GM20000 (cell line): ENCODE measurements at regions not wholly inside any gene's neighbourhood (a gene's known extent, or its start where the extent isn't known, plus 50 kb on each side); places are given as distances from the start of the nearest gene placed in this dataset.

ENCODE experiments used
- DNase-seq: peaks from one replicate; pipeline ENCODE4 v3.0.0; 2012; ENCODE audit warnings: low spot score
- TF ChIP-seq, protein P1 (sequence below): IDR thresholded peaks from 2 replicates; pipeline ENCODE4 v1.5.1; 2012; ENCODE audit warnings: mild to moderate bottlenecking, control low read depth; ENCODE audit errors: extremely low read depth, missing control alignments

DNA sequence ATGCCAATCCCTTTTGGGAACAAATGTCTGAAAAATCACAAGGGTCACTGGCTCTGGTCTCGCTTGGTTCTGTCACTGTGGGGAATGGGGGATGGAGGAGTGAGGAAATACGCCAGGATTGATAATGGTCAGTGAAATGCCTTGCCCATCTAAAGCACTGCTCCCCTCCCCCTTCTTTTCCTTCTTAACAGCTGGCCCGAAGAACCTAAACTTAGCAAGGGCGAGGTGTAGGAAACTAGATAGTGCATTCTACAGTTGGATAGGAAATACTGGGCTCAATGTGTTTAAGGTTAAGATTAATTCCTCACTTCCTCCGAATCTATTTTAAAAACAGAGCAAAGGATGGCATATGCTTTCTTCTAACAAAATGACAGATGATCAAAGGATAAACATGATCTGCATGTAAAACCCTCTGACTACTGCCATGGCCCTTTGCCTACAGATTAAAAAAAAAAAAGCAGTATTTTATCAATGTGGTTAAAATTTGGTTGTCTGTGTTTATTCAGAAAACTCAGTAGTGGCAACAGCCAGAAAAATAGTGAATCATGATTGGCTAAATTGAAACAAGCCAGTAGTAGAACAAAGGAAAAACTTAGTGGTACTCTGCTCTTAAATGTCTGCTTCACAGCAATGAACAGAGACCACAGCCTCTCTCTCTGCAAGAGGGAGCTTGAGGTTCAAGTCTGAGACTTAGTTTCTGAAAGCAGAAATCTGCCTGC is 86.1 kb upstream of the VAV3 start:
- no peak for DNase-seq
- TF ChIP-seq, protein P1, sequence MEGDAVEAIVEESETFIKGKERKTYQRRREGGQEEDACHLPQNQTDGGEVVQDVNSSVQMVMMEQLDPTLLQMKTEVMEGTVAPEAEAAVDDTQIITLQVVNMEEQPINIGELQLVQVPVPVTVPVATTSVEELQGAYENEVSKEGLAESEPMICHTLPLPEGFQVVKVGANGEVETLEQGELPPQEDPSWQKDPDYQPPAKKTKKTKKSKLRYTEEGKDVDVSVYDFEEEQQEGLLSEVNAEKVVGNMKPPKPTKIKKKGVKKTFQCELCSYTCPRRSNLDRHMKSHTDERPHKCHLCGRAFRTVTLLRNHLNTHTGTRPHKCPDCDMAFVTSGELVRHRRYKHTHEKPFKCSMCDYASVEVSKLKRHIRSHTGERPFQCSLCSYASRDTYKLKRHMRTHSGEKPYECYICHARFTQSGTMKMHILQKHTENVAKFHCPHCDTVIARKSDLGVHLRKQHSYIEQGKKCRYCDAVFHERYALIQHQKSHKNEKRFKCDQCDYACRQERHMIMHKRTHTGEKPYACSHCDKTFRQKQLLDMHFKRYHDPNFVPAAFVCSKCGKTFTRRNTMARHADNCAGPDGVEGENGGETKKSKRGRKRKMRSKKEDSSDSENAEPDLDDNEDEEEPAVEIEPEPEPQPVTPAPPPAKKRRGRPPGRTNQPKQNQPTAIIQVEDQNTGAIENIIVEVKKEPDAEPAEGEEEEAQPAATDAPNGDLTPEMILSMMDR: no peak

DNA sequence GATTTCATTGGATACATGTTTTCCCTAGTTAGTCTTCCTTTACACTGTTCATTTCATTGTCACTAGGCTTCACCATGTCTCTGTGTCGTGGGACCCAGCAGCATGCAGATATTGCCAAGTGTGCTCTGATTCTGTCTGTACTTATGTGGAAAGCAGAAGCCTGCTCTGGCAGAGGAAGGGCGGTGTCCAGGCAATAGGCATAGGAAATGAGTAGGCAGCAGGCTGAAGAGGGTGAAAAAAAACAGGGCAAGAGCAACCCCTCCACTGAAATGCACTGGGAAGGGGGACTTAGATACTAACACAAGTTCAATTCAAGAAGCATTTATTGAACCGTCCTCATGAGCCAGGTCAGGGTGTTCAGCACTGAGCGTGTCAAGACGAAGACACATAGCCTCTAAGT is 85.2 kb upstream of the VAV3 start:
- DNase-seq: no peak
- TF ChIP-seq, protein P1: no peak

DNA sequence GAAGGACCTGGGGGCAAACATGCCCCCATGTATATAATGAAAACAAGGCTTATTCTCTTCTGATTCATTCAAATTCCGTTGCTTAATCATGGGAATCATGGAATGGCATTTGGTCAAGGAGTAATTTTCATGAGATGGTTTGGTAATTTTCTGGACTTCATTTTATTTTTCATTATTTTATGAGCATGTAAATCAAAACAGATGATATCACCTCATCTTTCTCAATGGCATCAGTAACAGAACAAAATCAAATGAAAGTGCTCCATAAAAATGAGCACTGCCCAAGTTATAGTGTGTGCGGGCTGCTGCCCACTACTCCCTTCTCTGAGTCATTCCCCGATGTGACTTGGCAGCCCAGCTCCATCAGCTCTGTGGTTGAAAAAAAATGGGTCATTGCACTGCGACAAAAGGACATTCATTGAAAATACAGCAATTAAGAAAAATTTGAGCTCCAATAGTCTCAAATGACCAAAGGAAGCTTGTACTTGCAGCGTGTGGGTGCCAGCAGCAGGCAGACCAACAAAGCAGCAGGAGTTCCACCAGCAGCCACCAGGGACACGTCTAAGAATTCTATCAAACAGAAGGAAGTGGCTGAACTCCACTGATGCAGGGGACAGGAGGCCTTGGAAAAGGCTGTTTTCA is 84.3 kb upstream of the VAV3 start:
- TF ChIP-seq, protein P1: no peak
- no peak for DNase-seq

DNA sequence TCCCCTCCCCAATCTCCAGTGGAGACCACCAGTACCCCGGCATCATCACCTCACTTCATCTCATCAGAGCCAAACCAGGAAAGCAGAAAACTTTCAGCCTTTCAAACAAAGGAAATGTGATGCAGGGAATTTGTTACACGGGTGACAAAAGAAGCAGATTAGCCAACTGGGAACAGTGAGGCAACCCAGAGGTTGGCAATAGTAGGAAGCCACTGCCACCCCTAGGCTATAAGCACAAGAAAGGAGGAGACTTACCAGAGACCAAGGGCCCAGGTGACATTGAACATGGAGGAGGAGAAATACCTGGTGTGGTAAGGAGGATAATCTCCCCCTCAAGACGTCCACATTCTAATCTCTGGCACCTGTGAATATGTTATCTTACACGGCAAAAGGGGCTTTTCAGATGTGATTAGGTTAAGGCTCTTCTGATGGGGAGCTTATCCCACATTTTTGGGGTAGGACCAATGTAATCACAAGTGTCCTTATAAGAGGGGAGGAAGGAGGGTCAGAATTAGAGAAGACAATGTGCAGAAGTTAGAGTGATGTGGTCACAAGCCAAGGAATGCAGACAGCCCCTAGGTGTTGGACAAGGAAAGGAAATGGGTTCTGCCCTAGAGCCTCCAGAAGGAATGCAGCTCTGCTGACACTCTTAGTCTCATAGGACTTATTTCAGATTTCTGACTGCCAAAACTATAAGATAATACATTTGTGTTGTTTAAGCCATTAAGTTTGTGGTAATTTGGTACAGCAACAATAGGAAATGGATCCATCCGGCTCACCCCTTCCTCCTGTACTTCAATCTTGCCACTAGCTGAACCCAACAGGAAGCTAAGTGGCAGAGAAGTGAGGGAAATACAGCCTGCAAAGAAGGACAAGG is 83.6 kb upstream of the VAV3 start:
- no peak for DNase-seq
- TF ChIP-seq, protein P1: no peak

DNA sequence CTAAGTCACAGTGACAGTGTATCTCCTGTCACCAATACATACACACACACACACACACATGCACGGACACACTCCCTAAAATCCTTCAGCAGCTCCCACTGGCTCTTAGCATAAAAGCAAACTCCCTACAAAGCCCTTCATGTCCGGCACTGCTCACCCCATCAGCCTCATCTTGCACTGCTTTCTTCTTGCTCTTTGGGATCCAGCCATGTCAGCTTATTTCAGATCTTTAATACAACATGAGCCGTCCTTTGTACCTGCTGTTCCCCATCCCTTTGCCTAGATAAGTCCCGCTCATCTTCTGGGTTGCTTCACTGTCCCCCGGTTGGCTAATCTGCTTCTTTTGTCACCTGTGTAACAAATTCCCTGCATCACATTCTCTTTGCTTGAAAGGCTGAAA is 82.1 kb upstream of the VAV3 start:
- DNase-seq: no peak
- TF ChIP-seq, protein P1: no peak

DNA sequence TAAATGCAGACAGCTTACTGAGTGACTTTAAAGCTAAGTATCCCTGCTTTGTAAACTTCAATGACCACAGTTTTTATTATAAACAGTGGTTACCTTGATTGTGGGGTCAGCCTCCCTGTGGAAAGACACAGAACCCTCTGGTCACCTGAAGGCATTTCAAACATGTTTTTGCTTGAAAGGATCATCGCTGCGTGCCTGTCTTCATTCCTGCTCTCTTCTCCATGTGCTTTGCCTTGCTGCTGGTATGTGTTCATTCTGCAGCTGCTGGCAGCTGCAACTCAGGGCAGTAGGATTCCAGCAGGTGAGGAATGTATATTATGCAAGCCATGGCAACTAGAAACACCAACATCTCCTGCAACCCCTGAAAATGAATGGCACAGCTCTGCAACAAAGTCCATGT is 81.0 kb upstream of the VAV3 start:
- TF ChIP-seq, protein P1: no peak
- DNase-seq: no peak

DNA sequence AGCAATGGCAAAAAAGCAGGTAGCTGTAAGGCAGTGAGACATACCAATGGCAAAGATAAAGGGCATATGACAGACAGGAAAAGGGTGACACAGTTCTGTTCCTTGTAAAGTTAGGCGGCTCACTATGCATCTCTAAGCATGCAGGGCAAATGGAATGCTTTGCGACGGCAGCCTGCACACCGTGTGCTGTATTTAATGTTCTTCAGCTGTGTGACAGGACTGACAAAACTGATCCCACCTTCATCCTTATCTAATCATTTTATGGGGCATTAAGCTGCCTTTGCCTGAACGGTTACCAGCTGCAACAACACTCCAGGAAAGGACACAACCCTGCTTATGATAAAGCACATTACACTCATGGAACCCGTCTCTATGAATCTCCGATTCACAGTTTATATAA is 80.5 kb upstream of the VAV3 start:
- DNase-seq: no peak

More for the DNA sequence above, 80.5 kb upstream of the VAV3 start:
- TF ChIP-seq, protein P1: no peak
